ENCODE measurements at regions not wholly inside any gene's neighbourhood (a gene's known extent, or its start where the extent isn't known, plus 50 kb on each side); places are given as distances from the start of the nearest gene placed in this dataset.

DNA sequence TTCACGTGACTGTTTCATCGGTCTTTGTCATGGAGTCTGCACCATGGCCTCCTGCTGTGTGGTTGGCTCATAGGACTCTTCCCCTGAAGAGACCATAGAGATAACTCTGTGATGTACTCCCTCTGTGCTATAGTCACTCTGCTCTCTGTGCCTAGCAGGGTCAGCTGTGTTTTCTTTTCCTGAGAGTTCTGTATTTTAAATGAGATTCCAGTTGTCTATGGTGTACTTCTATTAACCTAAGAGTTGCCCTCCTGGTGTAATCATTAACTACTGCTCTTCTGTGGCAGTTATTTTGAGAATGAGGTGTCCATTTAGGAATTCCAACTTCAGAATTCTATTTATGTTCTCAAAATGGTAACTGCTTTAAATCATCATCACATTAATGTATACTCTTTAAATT, 114.5 kb upstream of the ARPP21 start:
- Histone ChIP-seq H3K4me2 (ENCODE audit: low read depth, low read length, poor library complexity, severe bottlenecking) (no peak overlapping the region), H4K20me1 (ENCODE audit: low read depth, low read length) (no peaks in the 10 kb centered on the region), H3K36me3 (ENCODE audit: low read length) (no peaks in the 10 kb centered on the region), H2AFZ (ENCODE audit: low read depth, low read length, severe bottlenecking) (no peak overlapping the region), H3F3A (ENCODE audit: insufficient read depth) (no peaks in the 10 kb centered on the region), H3K9me2 (replicated peaks; ENCODE audit: insufficient read depth, low read length) (no peaks in the 10 kb centered on the region), H3K79me2 (ENCODE audit: insufficient read depth, low read length) (no peaks in the 10 kb centered on the region), H3K9ac (ENCODE audit: low read length) (no peak overlapping the region), H3K27me3 (ENCODE audit: low read length) (no peaks in the 10 kb centered on the region), H3K9me3 (ENCODE audit: insufficient read depth, low read length) (no peaks in the 10 kb centered on the region), H3K4me3 (ENCODE audit: insufficient read depth, low read length, poor library complexity, severe bottlenecking) (no peak overlapping the region), H3K27ac (ENCODE audit: low read depth, low read length) (no peak overlapping the region)
- TF ChIP-seq EZH2phosphoT487 (conservative IDR thresholded peaks at IDR 0.05; ENCODE audit: low read length): no peak
- TF ChIP-seq, protein P1, sequence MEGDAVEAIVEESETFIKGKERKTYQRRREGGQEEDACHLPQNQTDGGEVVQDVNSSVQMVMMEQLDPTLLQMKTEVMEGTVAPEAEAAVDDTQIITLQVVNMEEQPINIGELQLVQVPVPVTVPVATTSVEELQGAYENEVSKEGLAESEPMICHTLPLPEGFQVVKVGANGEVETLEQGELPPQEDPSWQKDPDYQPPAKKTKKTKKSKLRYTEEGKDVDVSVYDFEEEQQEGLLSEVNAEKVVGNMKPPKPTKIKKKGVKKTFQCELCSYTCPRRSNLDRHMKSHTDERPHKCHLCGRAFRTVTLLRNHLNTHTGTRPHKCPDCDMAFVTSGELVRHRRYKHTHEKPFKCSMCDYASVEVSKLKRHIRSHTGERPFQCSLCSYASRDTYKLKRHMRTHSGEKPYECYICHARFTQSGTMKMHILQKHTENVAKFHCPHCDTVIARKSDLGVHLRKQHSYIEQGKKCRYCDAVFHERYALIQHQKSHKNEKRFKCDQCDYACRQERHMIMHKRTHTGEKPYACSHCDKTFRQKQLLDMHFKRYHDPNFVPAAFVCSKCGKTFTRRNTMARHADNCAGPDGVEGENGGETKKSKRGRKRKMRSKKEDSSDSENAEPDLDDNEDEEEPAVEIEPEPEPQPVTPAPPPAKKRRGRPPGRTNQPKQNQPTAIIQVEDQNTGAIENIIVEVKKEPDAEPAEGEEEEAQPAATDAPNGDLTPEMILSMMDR (IDR thresholded peaks at IDR 0.05; ENCODE audit: insufficient read depth, low read length, poor library complexity, severe bottlenecking): no peak

DNA sequence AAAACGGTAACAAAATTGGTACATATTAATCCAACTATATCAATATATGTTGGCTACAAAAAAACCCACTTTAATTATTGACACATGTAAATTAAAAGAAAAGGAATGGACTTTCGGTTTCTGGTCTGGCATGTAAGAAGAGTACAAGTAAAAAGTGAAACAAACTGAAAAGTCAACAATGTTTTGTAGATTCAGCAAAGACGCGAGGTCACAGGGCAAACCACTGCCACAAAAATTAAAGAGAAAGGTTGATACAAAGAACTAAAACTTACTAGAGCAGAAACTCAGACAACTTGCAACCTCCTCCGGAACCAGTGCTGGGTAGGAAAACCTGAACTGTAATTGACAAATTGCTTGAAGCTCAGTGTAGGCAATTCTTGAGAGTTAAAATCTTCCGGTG, 110.6 kb upstream of the ARPP21 start:
- H3F3A ChIP-seq (ENCODE audit: insufficient read depth): no peaks in the 10 kb centered on the region
- no peaks in the 10 kb centered on the region for H3K27me3 ChIP-seq (ENCODE audit: low read length)
- no peaks in the 10 kb centered on the region for H3K9me3 ChIP-seq (ENCODE audit: insufficient read depth, low read length)
- no peaks in the 10 kb centered on the region for H4K20me1 ChIP-seq (ENCODE audit: low read depth, low read length)
- H3K79me2 ChIP-seq (ENCODE audit: insufficient read depth, low read length): no peaks in the 10 kb centered on the region
- no peak overlapping the region for H3K4me2 ChIP-seq (ENCODE audit: low read depth, low read length, poor library complexity, severe bottlenecking)
- no peaks in the 10 kb centered on the region; the same call in 1 of the 2 replicates for H3K36me3 ChIP-seq (ENCODE audit: low read length)
- H2AFZ ChIP-seq (ENCODE audit: low read depth, low read length, severe bottlenecking): no peak overlapping the region
- no peaks in the 10 kb centered on the region for H3K9me2 ChIP-seq (replicated peaks; ENCODE audit: insufficient read depth, low read length)
- no peak for TF ChIP-seq EZH2phosphoT487 (conservative IDR thresholded peaks at IDR 0.05; ENCODE audit: low read length)
- TF ChIP-seq, protein P1 (IDR thresholded peaks at IDR 0.05; ENCODE audit: insufficient read depth, low read length, poor library complexity, severe bottlenecking): no peak
- H3K4me3 ChIP-seq (ENCODE audit: insufficient read depth, low read length, poor library complexity, severe bottlenecking): no peak overlapping the region
- no peak overlapping the region for H3K27ac ChIP-seq (ENCODE audit: low read depth, low read length)
- H3K9ac ChIP-seq (ENCODE audit: low read length): no peak overlapping the region

DNA sequence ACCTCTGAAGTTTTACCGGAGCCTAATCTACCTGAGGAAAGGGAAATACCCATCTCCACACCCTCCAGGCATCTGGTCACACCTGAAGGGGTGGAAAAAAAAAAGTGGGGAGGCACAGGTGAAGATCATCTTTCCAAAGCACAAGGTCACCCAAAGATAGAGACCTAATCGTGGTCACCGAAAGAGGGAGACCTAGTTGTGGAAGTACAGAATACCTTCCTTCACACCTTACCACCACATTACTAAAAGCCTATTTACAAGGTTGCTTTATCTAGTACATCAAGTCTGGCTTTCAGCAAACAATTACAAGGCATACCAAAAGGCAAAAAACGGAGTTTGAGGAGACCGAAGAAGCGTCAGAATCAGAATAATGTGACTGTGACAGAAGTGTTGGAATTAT, 110.0 kb upstream of the ARPP21 start:
- no peaks in the 10 kb centered on the region for H4K20me1 ChIP-seq (ENCODE audit: low read depth, low read length)
- H3K36me3 ChIP-seq (ENCODE audit: low read length): no peaks in the 10 kb centered on the region; the same call in 1 of the 2 replicates
- TF ChIP-seq, protein P1 (IDR thresholded peaks at IDR 0.05; ENCODE audit: insufficient read depth, low read length, poor library complexity, severe bottlenecking): no peak
- TF ChIP-seq EZH2phosphoT487 (conservative IDR thresholded peaks at IDR 0.05; ENCODE audit: low read length): no peak
- no peaks in the 10 kb centered on the region for H3K79me2 ChIP-seq (ENCODE audit: insufficient read depth, low read length)
- H3K9ac ChIP-seq (ENCODE audit: low read length): no peak overlapping the region
- no peak overlapping the region for H3K27ac ChIP-seq (ENCODE audit: low read depth, low read length)
- no peaks in the 10 kb centered on the region for H3F3A ChIP-seq (ENCODE audit: insufficient read depth)
- H3K4me3 ChIP-seq (ENCODE audit: insufficient read depth, low read length, poor library complexity, severe bottlenecking): no peak overlapping the region
- H2AFZ ChIP-seq (ENCODE audit: low read depth, low read length, severe bottlenecking): no peak overlapping the region
- no peaks in the 10 kb centered on the region for H3K9me3 ChIP-seq (ENCODE audit: insufficient read depth, low read length)
- no peaks in the 10 kb centered on the region for H3K27me3 ChIP-seq (ENCODE audit: low read length)
- no peak overlapping the region for H3K4me2 ChIP-seq (ENCODE audit: low read depth, low read length, poor library complexity, severe bottlenecking)
- H3K9me2 ChIP-seq (replicated peaks; ENCODE audit: insufficient read depth, low read length): no peaks in the 10 kb centered on the region
